HG03139 (cell line): ENCODE measurements at regions not wholly inside any gene's neighbourhood (a gene's known extent, or its start where the extent isn't known, plus 50 kb on each side); places are given as distances from the start of the nearest gene placed in this dataset.

Source experiments
- ATAC-seq: cut with Tn5 transposase; IDR thresholded peaks from one replicate; pipeline ENCODE4 v1.9.1; 2021; ENCODE audit not compliant: unreplicated experiment

DNA sequence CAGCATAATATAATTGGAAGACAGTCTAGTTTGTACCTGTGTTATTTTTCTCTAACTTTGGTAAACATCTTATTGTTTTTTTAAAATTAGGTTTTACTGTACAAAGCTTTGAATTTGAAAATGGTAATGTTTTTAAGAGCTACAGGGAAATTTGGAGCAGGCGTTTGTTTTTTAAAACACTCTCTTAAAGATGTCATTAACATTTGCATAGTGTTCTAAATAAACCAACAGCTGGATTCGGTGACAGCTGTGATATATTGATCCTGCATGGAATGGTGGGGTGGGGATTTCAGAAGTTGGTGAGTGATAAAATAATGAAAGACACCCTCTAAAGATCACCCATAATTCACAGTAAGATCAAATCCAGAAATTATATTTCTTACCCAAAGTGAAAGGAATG is 97.9 kb upstream of the PRL start:
- ATAC-seq: no peak

DNA sequence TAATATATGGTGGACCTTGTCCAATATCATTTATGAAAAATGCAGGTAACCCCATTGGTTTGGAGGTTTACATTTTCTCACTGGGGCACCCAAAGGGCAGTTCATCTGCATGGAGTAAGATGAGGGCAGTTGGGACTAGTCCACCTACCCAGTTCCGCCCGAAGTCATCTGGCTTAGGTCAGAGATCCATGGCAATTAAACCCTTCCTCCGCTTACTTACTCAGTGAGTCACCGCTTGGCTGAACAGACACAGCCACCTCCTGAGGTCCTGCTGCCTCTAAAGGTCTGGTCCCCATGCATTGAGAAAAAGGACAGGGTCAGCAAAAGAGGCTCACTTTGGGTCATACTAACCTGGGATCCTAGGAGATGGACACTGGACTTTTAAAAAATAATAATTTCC is 102.9 kb upstream of the PRL start:
- ATAC-seq: no peak

DNA sequence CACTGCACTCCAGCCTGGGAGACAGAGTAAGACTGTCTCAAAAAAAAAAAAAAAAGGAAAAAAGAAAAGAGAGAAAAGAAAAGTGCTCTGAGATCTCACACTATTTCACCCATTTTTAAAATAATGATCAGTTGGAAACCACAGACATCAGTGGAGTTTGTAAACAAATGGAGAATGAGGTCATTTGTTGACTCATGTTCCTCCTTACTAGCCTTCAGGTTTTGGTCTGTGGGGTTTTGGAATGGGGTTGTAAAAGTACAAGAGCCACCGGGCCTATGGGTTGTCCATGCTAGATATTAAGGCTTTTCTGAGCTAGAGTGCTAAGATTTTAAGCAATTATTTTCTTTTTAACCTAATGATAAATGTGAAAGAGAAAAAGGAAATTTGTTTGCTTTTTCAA is 104.4 kb upstream of the PRL start:
- no peak for ATAC-seq

- no peak for ATAC-seq
Measured at GRCh38 chr6:22401932-22402331, 105.1 kb upstream of the PRL start.

- ATAC-seq: no peak
Measured at GRCh38 chr6:22409486-22409885, 112.7 kb upstream of the PRL start.

DNA sequence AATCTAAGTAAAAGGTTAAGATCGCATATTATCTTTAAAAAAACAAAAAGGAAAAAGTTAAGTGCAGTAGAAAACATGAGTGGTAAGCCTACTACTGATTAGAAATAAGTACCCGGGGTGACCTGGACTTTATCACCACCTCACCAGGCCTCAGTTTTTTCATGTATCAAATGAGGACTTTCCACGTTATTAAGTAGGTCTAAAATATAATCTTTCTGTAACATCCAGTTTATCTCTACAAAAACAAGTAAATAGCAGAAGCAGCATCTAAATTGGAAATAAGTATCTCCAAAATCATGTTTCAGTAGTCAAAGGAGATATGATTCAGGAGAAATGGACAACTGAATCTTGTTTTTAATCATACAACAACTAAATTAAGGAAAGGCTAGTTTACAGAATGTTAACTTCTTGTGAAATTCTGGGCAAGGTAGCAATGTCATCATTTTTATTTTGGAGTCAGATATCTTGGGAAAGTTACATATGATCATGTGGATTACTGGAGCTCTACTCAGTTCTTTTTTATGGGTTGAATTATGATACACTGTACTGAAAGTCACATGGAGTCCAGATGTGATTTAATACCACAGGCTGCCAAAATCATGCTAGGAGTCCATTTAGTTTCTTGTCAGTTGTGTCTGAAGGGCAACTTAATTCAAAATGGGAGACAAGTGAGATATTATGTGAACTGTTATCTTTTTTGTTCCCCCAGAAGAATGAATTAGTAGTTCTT is 114.7 kb upstream of the PRL start:
- no peak for ATAC-seq

DNA sequence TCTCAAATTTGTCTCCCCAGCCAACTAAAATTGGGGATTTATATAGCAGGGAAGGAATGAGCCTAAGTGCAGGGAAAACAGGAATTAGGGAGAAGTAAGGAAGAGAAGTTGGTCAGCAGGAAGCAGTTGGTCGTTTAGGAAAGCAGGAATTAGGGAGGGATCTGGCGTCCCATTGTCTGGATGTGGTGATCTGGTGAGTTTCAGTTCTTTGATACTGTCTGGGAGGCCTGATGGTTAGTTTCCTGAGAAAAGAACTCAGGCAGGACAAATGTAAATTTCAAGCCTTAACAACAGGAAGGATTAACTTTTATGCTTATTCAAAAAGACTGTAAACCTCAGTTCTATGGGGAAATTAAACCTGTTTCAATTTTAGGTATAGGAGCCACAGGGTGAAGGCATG is 116.2 kb upstream of the PRL start:
- no peak for ATAC-seq

DNA sequence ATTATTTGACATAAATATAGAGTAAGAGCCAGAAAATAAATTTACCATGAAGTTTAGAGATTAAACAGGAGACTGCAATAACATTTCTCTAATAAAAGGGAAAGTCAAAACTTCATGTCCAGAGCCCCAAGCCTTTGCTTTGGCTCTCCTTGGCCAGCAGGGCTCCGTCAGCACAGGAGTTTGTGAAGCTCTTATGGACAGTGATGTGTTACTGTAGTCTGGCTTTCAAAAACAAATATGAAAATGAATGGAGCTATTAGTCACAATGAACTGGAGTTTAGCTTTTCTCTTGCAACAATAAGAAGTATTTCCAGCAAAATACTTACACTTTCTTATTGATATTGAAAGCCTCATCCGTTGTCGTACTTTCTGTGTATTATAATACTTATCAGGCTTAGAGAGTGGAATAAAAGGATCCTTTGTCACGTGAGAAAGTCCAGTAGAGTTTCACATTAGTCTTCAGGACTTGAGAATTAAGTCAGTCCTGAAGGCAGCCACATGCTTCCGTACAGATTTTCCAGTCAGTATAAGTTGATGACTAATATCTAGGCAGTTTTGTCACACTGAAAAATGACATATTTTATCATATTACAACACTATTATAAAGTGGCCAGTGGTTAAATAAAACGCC is 117.0 kb upstream of the PRL start:
- ATAC-seq: no peak

- ATAC-seq: no peak
Measured at GRCh38 chr6:22418714-22419113, 121.9 kb upstream of the PRL start.

DNA sequence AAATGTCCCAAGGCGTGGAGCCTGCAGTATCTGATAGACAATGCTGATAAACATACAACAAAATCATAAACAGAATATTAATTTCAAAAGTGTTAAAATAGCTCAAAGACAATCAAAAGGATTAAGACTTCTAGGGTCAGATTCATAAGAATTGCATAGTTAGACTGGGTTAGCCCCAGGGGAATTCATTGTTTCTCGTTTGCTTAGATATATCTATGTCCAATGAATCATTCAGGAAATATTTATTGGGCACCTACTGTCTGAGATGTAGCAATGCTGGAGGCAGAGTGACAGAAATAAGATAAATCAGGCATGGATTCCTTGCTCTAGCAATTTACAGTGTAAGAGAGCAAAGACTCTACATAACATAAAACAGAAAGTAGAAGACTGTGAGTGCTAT is 124.4 kb upstream of the PRL start:
- ATAC-seq: no peak

GRCh38 chr6:22424196-22424595 is 127.4 kb upstream of the PRL start:
- no peak for ATAC-seq

- no peak for ATAC-seq
Measured at GRCh38 chr6:22432060-22432459, 135.2 kb upstream of the PRL start.

DNA sequence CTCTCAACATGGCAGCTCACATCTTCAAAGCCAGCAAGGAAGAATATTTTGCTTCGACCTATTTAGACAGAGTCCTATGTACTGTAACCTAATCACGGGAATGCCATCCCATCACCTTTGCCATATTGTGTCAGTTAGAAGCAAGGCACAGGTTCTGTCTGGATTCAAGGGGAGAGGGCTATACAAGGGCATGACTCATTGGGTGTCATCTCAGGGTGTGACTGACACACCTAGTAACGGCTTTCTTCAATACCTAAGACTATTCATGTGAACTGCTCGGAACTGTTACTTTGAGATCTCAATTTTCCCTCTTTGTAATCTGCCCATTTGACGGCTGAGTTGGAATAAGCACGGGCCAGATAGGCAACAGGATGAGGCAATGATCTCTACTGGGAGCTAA is 135.6 kb upstream of the HDGFL1 start:
- ATAC-seq: no peak

DNA sequence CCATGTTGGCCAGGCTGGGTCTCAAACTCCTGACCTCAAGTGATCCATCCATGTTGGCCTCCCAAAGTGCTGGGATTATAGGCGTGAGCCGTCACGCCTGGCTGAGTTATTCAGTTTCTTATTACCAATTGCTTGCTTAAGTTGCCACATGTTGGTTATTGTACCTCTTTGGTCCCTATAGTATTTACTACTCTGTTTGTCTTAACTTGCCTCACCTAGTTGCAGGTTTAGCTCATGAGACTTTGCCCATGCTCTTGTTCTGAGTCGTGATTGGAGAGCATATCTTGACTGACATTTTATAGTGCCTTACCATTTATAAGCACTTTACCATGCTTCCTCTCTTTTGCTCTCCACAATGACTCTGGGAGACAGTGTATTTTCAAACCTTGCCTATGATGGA is 134.2 kb upstream of the HDGFL1 start:
- ATAC-seq: no peak

DNA sequence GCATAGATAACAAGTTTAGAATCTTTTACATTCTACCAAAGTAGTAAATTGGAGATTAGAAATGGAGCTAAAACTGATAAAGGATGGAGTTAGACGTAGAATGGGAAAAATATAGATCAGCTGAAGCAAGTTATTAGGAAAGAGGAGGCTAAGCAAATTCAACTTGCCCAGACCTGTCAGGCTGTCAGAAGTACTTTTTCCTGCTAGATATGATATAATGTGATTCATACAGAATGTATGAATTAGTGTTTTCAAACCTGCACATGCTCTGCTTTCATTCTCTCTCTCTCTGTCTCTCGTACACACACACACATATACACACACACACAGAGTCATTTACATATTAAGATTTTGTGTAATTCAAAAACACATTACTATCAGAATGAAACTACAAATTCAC is 133.2 kb upstream of the HDGFL1 start:
- no peak for ATAC-seq

DNA sequence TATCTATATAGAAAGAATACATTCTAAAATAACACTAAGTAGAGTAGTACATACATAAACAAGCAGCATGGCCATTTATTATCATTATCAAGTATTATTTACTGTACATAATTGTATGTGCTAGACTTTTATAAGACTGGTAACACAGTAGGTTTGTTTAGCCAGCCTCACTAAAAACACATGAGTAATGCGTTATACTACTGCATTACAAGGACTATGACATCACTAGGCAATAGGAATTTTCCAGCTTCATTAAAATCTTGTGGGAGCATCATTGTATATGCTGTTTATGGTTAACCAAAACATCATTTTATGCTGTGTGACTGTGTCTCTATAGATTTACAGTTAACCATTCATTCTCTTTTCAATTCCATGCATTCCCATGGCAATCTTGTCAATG is 131.7 kb upstream of the HDGFL1 start:
- ATAC-seq: no peak

DNA sequence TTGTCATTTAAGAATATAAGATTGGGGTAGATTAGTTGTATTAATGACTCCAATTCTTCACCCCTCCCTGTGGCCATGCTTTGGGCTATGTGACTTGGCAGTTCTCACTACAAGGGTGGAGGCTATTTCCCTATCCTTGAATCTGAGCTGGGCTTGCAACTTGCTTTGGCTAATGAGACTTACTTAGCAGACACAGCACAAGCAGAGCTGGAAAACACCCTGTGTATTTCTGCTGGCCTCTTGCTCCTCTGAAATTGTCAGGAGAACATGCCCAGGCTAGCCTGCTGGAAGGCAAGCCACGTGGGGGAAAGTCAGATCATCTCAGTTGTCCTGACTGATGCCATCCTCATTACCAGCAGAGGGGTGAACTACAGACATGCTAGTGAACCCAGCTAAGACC is 126.5 kb upstream of the HDGFL1 start:
- ATAC-seq: no peak

GRCh38 chr6:22444330-22444729 is 125.0 kb upstream of the HDGFL1 start:
- no peak for ATAC-seq

DNA sequence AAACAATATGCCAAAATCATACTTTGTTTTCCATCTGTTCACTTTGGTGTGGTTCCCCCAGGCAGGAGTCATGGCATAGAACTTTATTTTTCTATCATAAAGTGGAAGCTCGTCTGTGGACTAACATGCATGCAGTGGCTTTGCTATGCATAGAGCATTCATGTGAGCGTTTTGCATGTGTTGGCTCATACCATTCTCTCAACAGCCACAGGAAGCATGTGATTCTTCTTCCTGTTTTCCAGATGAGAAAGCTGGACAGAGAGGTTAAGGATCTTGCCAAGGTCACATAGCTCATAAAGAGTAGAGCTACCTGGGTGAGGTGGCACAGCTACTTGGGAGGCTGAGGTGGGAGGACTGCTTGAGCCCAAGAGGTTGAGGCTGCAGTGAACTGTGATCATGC is 123.4 kb upstream of the HDGFL1 start:
- no peak for ATAC-seq

DNA sequence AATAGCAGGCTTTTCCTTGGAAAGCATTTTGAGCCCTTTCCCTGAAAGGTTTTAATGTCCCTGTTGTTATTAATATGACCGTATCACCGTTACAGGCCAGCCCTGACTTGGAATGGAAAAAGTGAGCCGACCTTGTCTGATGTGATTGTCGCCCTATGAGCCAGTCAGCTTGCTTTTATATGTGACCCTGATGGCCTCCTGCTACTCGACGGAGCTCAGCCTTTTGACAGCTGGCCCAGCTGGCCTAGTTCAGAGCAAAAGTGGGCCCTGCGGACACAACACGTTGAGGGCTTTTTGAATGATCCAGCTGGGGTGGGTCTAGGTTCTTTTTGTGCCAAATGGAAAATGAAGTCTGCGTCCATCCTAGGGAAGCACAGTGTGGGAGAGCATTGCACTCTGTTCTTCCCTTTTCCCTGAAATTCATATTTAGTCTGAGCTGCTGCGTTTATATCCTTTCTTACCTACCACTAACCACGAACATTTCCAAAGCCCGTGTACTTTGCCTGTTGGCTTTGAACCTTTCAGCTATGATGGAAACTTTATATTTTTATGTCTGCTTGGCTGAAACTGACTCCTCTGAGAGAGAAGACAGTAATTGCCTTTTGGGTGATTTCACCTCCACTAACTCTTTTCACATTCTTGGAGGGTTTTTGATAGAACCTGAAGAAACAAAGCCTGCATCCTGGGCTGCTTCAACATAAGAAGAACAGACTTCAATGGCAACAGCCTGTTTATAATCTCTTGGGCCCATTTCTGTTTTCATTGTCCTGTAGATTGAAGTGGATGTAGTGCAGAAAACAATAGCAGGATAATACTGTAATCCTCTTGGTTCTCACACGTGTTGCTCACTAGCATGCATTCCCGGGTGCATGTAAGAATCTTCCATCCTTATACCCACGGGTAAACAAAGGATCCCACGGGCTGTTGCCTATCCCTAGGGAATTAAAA is 121.8 kb upstream of the HDGFL1 start:
- no peak for ATAC-seq

- ATAC-seq: no peak
Measured at GRCh38 chr6:22448291-22448711, 121.1 kb upstream of the HDGFL1 start.

- no peak for ATAC-seq
Measured at GRCh38 chr6:22451962-22452361, 117.4 kb upstream of the HDGFL1 start.
